Activated T-cell treated with anti-CD3 and anti-CD28 coated beads, Interleukin-2, amount 50 U/mL, for 4 hours (primary cell): ENCODE measurements at regions not wholly inside any gene's neighbourhood (a gene's known extent, or its start where the extent isn't known, plus 50 kb on each side); places are given as distances from the start of the nearest gene placed in this dataset.

Experiments used
- ATAC-seq, 2 donors: fragments of 200-7000 bp; cut with Tn5 transposase; one replicate each; pipeline ENCODE4 v1.10.0; 2021
- DNase-seq: peaks from one replicate; pipeline ENCODE4 v3.0.0-alpha.2; 2020
- H3K27me3 Mint-ChIP-seq: one replicate; pipeline ENCODE4 v1.8.0; 2021; ENCODE audit warnings: low read depth, mixed read lengths
- H3K36me3 Mint-ChIP-seq: one replicate; pipeline ENCODE4 v1.8.0; 2022; ENCODE audit warnings: mixed read lengths; ENCODE audit not compliant: insufficient read depth
- H3K4me1 Mint-ChIP-seq: one replicate; pipeline ENCODE4 v1.8.0; 2021; ENCODE audit warnings: low read depth, mixed read lengths
- H3K4me3 Mint-ChIP-seq: one replicate; pipeline ENCODE4 v1.8.0; 2021; ENCODE audit warnings: mild to moderate bottlenecking, moderate library complexity, mixed read lengths
- H3K9me3 Mint-ChIP-seq: one replicate; pipeline ENCODE4 v1.8.0; 2021; ENCODE audit warnings: mixed read lengths

DNA sequence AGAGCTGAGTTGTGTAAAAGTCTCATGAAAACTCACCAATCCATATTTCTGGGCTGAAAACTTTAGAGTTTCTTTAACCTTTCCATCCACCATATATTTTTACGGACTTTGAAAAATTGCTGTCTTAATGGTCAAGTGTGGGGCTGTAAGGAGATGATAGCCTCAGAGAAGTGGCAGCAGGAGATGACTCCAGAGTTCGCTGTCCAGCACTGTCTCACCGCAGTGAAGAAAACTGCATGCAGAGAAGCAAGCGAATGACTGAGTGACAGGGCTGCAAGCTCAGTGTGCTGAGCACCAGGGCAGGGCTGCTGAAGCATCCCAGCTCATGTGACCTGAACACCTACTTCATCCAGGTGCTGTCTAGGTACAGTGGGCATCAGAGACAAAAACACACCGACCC is 564.5 kb downstream of the ACTR3B start:
- ATAC-seq (no peak), DNase-seq (no peak)
- Mint-ChIP-seq H3K4me3 (no peak overlapping the region), H3K4me1 (no peaks in the 10 kb centered on the region), H3K9me3 (peaks cover 10% of the 10 kb centered on the region), H3K27me3 (no peaks in the 10 kb centered on the region), H3K36me3 (no peaks in the 10 kb centered on the region)

DNA sequence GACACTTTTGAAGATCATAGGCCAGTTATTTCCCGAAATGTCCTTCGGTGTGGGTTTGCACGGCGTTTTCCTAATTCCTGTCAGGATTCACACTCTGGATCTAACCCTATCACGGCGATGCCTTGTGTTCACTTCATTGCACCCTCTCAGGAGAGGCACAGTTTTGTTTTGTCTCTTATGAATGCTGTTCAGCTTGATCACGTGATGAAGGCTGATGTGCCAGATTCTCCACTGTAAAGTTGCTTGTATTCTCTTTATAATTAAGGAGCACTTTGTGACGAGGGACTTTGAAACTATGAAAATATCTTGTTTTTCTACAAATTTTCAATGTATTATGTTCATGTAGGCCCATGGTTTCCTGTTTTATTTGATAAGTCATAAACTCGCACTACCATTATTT is 568.1 kb downstream of the ACTR3B start:
- Mint-ChIP-seq H3K4me3 (no peak overlapping the region), H3K36me3 (no peaks in the 10 kb centered on the region), H3K27me3 (no peaks in the 10 kb centered on the region), H3K9me3 (peaks cover 5% of the 10 kb centered on the region), H3K4me1 (no peaks in the 10 kb centered on the region)
- ATAC-seq (no peak), DNase-seq (no peak)

- Mint-ChIP-seq H3K4me3 (no peak overlapping the region), H3K4me1 (no peaks in the 10 kb centered on the region), H3K27me3 (no peaks in the 10 kb centered on the region), H3K9me3 (peaks cover 5% of the 10 kb centered on the region), H3K36me3 (no peaks in the 10 kb centered on the region)
- DNase-seq (no peak), ATAC-seq (no peak)
These were observed 571.9 kb downstream of the ACTR3B start for GRCh38 chr7:153331427-153331826.

DNA sequence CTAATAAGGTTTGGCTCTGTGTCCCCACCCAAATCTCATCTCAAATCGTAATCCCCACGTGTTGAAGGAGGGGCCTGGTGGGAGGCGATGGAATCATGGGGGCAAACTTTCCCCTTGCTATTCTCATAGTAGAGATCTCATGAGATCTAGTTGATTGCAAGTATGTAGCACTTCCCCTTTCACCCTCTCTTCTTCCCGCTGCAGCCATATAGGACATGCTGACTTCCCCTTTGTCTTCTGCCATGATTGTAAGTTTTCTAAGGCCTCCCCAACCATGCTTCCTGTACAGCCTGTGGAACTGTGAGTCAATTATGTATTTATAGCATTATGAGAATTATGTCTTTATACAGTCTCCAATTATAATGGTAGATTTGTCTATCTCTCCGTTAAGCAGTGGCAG is 594.5 kb downstream of the ACTR3B start:
- DNase-seq (no peak), ATAC-seq (no peak)
- Mint-ChIP-seq H3K36me3 (no peaks in the 10 kb centered on the region), H3K4me3 (no peak overlapping the region), H3K27me3 (no peaks in the 10 kb centered on the region), H3K9me3 (peaks cover 13% of the 10 kb centered on the region), H3K4me1 (no peaks in the 10 kb centered on the region)

GRCh38 chr7:153370092-153370491 is 610.5 kb downstream of the ACTR3B start:
- Mint-ChIP-seq H3K4me3 (no peak overlapping the region), H3K27me3 (no peaks in the 10 kb centered on the region), H3K9me3 (peaks cover 18% of the 10 kb centered on the region), H3K4me1 (no peaks in the 10 kb centered on the region), H3K36me3 (no peaks in the 10 kb centered on the region)
- no peak for ATAC-seq
- no peak for DNase-seq

- Mint-ChIP-seq H3K4me1 (no peaks in the 10 kb centered on the region), H3K36me3 (no peaks in the 10 kb centered on the region)
These were observed 621.1 kb downstream of the ACTR3B start for GRCh38 chr7:153380636-153381035.

DNA sequence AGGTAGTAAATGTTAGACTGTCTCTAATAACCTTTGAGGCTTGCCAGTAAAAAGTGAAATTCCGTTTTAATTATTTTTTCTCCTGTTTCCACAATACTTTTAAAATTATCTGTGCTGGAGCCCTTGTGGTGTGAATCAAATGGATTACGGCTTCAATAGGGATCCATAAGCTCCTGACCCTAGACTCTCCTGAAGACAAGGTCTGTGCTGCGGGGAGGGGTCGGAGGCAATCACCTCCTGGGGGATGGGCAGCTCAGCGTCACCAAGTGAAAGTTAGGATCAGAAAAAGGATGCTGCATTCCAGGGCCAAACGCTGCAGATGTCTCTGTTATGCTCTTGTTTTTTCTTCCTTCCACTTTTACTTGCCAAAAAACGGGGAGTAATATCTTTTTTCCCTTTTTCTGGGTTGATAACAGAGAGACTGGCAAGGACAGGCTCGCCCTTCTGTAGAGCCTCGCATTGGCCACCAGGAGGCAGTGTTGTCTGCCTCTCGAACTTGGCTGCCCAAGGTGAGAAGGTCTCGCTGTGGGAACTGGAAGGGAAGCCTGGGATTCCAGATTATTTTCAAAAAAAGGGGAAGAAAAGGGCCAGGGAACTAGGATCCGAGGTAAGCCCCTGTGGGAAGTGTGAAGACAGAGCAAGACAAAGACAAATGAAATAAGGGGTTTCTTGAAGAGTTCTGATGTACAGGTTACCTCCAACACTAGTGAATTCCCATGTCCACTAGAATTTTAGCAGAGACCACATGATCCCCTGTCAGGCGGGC is 621.9 kb downstream of the ACTR3B start:
- Mint-ChIP-seq H3K36me3 (no peaks in the 10 kb centered on the region), H3K4me1 (no peaks in the 10 kb centered on the region), H3K27me3 (no peaks in the 10 kb centered on the region), H3K4me3 (no peak overlapping the region), H3K9me3 (peaks cover 4% of the 10 kb centered on the region)
- DNase-seq = no peak
- ATAC-seq = no peak

More at GRCh38 chr7:153380636-153381035, 621.1 kb downstream of the ACTR3B start:
- Mint-ChIP-seq H3K9me3 (peaks cover 4% of the 10 kb centered on the region), H3K27me3 (no peaks in the 10 kb centered on the region), H3K4me3 (no peak overlapping the region)
- ATAC-seq (no peak), DNase-seq (no peak)

GRCh38 chr7:153382641-153383101 is 623.1 kb downstream of the ACTR3B start:
- Mint-ChIP-seq H3K36me3 (no peaks in the 10 kb centered on the region), H3K9me3 (peaks cover 7% of the 10 kb centered on the region), H3K4me3 (no peak overlapping the region), H3K4me1 (no peaks in the 10 kb centered on the region), H3K27me3 (no peaks in the 10 kb centered on the region)
- no peak for DNase-seq
- ATAC-seq = no peak

- Mint-ChIP-seq H3K4me1 (no peaks in the 10 kb centered on the region), H3K4me3 (no peak overlapping the region), H3K27me3 (no peaks in the 10 kb centered on the region), H3K36me3 (no peaks in the 10 kb centered on the region), H3K9me3 (peaks cover 8% of the 10 kb centered on the region)
- DNase-seq = no peak
- no peak for ATAC-seq
These were observed 624.2 kb downstream of the ACTR3B start for GRCh38 chr7:153383781-153384180.

DNA sequence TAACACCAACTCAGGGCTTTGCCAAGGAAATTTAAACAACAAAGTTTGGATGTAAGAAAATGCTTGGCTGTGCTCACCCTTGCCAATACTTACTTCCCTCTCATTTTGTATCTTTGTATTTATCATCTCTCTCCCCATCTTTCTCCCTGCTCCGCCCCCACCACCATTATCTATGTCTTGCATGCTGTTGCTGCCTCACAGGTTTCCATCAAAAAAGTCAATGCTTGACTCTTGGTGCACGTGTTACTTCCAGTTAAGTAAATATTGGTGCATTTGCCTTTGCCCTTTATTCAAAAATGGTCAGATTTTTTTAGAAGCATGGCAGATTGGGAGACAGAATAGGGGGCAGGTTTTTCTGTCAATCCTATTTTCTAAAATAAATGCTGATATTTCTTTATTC is 626.0 kb downstream of the ACTR3B start:
- H3K27me3 Mint-ChIP-seq = no peaks in the 10 kb centered on the region
- no peaks in the 10 kb centered on the region for H3K36me3 Mint-ChIP-seq
- H3K4me3 Mint-ChIP-seq = no peak overlapping the region
- peaks cover 19% of the 10 kb centered on the region for H3K9me3 Mint-ChIP-seq
- DNase-seq (no peak), ATAC-seq (no peak)
- H3K4me1 Mint-ChIP-seq = no peaks in the 10 kb centered on the region

- H3K27me3 Mint-ChIP-seq = no peaks in the 10 kb centered on the region
- H3K36me3 Mint-ChIP-seq = no peaks in the 10 kb centered on the region
- DNase-seq (no peak), ATAC-seq (no peak)
- H3K4me1 Mint-ChIP-seq = no peaks in the 10 kb centered on the region
- peaks cover 26% of the 10 kb centered on the region for H3K9me3 Mint-ChIP-seq
- no peak overlapping the region for H3K4me3 Mint-ChIP-seq
These were observed 627.0 kb downstream of the ACTR3B start for GRCh38 chr7:153386556-153386955.

- no peaks in the 10 kb centered on the region for H3K27me3 Mint-ChIP-seq
- DNase-seq (no peak), ATAC-seq (no peak)
- no peak overlapping the region for H3K4me3 Mint-ChIP-seq
- H3K4me1 Mint-ChIP-seq = no peaks in the 10 kb centered on the region
- peaks cover 33% of the 10 kb centered on the region for H3K9me3 Mint-ChIP-seq
- no peaks in the 10 kb centered on the region for H3K36me3 Mint-ChIP-seq
These were observed 629.1 kb downstream of the ACTR3B start for GRCh38 chr7:153388611-153389010.

DNA sequence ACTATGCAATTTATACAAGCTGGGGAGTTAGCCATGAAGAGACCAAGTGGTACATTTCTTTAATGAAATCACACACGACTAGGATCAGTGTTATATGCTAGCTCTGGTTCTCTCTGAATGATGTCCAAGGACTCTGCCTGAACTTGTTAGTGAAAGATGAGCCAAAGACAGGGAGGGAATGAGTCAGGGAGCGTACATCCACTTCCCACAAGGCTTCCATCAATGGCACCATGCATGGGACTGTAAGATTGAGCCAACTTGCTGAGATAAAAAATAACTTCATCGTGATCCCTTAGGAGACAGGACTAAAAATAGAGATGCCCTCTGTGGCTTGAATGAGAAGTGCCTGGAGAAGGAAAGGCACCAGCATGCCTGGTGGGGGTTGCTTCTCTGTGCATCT is 629.7 kb downstream of the ACTR3B start:
- ATAC-seq = no peak
- no peak for DNase-seq
- Mint-ChIP-seq H3K27me3 (no peaks in the 10 kb centered on the region), H3K9me3 (peaks cover 37% of the 10 kb centered on the region), H3K4me3 (no peak overlapping the region), H3K4me1 (no peaks in the 10 kb centered on the region), H3K36me3 (no peaks in the 10 kb centered on the region)

GRCh38 chr7:153390955-153391354 is 631.4 kb downstream of the ACTR3B start:
- Mint-ChIP-seq H3K36me3 (no peaks in the 10 kb centered on the region), H3K27me3 (no peaks in the 10 kb centered on the region), H3K4me1 (no peaks in the 10 kb centered on the region), H3K9me3 (peaks cover 37% of the 10 kb centered on the region), H3K4me3 (no peak overlapping the region)
- ATAC-seq = no peak
- DNase-seq = no peak

DNA sequence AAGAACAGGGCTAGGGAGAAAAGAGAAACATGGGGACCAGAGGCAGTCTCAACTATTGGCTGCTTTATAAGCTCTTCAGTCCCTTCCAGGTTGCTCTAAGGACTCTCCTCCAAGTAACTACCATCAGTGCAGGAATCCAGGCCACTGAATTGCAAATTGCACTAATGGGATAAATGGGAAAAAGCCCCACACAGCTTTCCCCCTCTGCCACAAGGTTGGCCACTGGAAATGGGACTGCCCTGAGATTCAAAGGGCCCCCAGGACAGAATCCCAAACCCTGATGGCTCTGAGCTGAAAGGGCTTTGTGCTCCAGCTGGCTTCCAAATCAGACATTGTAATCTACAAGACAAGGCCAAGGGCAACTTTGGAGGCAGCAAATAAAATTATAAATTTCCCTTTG is 633.2 kb downstream of the ACTR3B start:
- Mint-ChIP-seq H3K4me3 (no peak overlapping the region), H3K27me3 (no peaks in the 10 kb centered on the region), H3K36me3 (no peaks in the 10 kb centered on the region), H3K9me3 (peaks cover 33% of the 10 kb centered on the region), H3K4me1 (no peaks in the 10 kb centered on the region)
- DNase-seq (no peak), ATAC-seq (no peak)
